NCI-H1694 treated with DMSO at 0.1 percent for 48 hours (cell line): ENCODE measurements at regions not wholly inside any gene's neighbourhood (a gene's known extent, or its start where the extent isn't known, plus 50 kb on each side); places are given as distances from the start of the nearest gene placed in this dataset.

Experiments
- DNase-seq: peaks from one replicate; lab custom pipeline; 2025; lab: John Stamatoyannopoulos, UW

GRCh38 chr9:120212153-120212852 is 367.7 kb downstream of the CDK5RAP2 start:
- no peak for DNase-seq

- DNase-seq = no peak
These were observed 369.7 kb downstream of the CDK5RAP2 start for GRCh38 chr9:120210274-120210673.

- DNase-seq = no peak
These were observed 376.9 kb downstream of the CDK5RAP2 start for GRCh38 chr9:120202856-120203654.

- DNase-seq = no peak
These were observed 381.9 kb downstream of the CDK5RAP2 start for GRCh38 chr9:120198027-120198426.

GRCh38 chr9:120197605-120198004 is 382.4 kb downstream of the CDK5RAP2 start:
- DNase-seq = no peak

- DNase-seq = no peak
These were observed 388.8 kb downstream of the CDK5RAP2 start for GRCh38 chr9:120191141-120191540.

- DNase-seq = no peak
These were observed 392.2 kb downstream of the CDK5RAP2 start for GRCh38 chr9:120187758-120188157.

GRCh38 chr9:120186276-120186675 is 393.7 kb downstream of the CDK5RAP2 start:
- DNase-seq = no peak

GRCh38 chr9:120184266-120184665 is 395.7 kb downstream of the CDK5RAP2 start:
- DNase-seq = no peak

GRCh38 chr9:120183615-120184014 is 396.4 kb downstream of the CDK5RAP2 start:
- no peak for DNase-seq

GRCh38 chr9:120182011-120182410 is 398.0 kb downstream of the CDK5RAP2 start:
- DNase-seq = no peak

GRCh38 chr9:120177121-120177520 is 402.8 kb downstream of the CDK5RAP2 start:
- DNase-seq = no peak

GRCh38 chr9:120175031-120175430 is 404.9 kb downstream of the CDK5RAP2 start:
- DNase-seq = peak; percentile 25

- peak; percentile 60 for DNase-seq
These were observed 418.2 kb downstream of the CDK5RAP2 start for GRCh38 chr9:120161776-120162175.

GRCh38 chr9:120158221-120158620 is 421.7 kb downstream of the CDK5RAP2 start:
- DNase-seq = no peak

- DNase-seq = no peak
These were observed 423.6 kb downstream of the CDK5RAP2 start for GRCh38 chr9:120156376-120156775.

GRCh38 chr9:120153258-120153657 is 426.7 kb downstream of the CDK5RAP2 start:
- DNase-seq = no peak

GRCh38 chr9:120152295-120152694 is 427.7 kb downstream of the CDK5RAP2 start:
- no peak for DNase-seq

GRCh38 chr9:120151806-120152205 is 428.2 kb downstream of the CDK5RAP2 start:
- DNase-seq = no peak

GRCh38 chr9:120151149-120151548 is 428.8 kb downstream of the CDK5RAP2 start:
- DNase-seq = no peak

- DNase-seq = no peak
These were observed 441.0 kb downstream of the CDK5RAP2 start for GRCh38 chr9:120138955-120139354.

GRCh38 chr9:120137186-120137840 is 442.7 kb downstream of the CDK5RAP2 start:
- DNase-seq = no peak

GRCh38 chr9:120136696-120137095 is 443.3 kb downstream of the CDK5RAP2 start:
- peak; percentile 26 for DNase-seq
